ENCODE measurements at regions not wholly inside any gene's neighbourhood (a gene's known extent, or its start where the extent isn't known, plus 50 kb on each side); places are given as distances from the start of the nearest gene placed in this dataset.

DNA sequence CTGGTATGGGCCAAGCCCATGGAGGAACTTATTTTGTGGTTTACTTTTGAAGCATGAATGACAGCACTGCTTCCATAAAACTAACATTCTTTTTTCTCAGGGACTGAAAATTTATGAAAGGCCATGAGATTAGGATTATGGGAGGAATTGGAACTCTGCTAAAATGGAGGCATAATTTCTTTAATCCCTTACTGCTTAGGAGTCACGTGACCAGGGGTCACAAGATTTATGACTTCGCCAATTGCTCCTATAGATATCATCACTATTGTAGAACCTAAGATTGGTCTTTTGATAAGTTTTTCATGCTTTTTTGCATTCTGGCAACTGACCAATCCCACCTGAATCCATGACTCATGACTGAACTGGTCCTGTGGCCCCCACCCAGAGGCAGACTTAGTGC, 495.7 kb upstream of the VRK2 start:
- H3K9me3 ChIP-seq (replicated peaks in 1 of 3): no peaks in the 10 kb centered on the region
- intact Hi-C loops (cut with DNase I): no loop called here
- WGBS, 4 donors: 29 to 54% (median 34%) methylated on average over 2 of the region's 2 CpGs
- no peak for DNase-seq
- no peaks in the 10 kb centered on the region for H3K27me3 ChIP-seq
- H3K4me1 ChIP-seq (replicated peaks in 1 of 2): no peaks in the 10 kb centered on the region
- TF ChIP-seq, protein P1, sequence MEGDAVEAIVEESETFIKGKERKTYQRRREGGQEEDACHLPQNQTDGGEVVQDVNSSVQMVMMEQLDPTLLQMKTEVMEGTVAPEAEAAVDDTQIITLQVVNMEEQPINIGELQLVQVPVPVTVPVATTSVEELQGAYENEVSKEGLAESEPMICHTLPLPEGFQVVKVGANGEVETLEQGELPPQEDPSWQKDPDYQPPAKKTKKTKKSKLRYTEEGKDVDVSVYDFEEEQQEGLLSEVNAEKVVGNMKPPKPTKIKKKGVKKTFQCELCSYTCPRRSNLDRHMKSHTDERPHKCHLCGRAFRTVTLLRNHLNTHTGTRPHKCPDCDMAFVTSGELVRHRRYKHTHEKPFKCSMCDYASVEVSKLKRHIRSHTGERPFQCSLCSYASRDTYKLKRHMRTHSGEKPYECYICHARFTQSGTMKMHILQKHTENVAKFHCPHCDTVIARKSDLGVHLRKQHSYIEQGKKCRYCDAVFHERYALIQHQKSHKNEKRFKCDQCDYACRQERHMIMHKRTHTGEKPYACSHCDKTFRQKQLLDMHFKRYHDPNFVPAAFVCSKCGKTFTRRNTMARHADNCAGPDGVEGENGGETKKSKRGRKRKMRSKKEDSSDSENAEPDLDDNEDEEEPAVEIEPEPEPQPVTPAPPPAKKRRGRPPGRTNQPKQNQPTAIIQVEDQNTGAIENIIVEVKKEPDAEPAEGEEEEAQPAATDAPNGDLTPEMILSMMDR (IDR thresholded peaks at IDR 0.05): no peak
- TF ChIP-seq POLR2A (IDR thresholded peaks at IDR 0.05): no peak
- no peak overlapping the region for H3K27ac ChIP-seq
- no peaks in the 10 kb centered on the region for H3K36me3 ChIP-seq (replicated peaks in 1 of 2)
- no peak overlapping the region for H3K4me3 ChIP-seq

DNA sequence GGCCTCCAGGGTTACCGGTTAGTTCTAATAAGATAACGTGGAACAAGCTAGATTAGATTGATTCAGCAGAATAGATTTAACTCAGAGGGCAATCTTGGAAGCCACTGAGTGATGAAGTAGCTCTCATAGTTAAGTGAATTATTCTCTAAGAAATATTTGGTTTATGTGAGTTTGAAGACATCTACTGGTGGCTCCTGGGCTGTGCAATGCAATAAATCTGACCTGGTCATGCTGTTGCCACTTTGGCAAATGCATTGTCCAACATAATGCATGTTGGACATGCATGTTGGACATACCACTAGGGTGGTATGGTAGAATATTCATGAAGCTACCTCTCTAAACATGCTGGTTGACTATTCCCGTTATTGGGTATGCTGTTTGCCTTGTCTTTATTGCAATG, 493.7 kb upstream of the VRK2 start:
- intact Hi-C loops (cut with DNase I): no loop called here
- H3K4me1 ChIP-seq (replicated peaks in 1 of 2): no peaks in the 10 kb centered on the region
- H3K4me3 ChIP-seq: no peak overlapping the region
- TF ChIP-seq POLR2A (IDR thresholded peaks at IDR 0.05): no peak
- TF ChIP-seq, protein P1 (IDR thresholded peaks at IDR 0.05): no peak
- no peak overlapping the region for H3K27ac ChIP-seq
- no peaks in the 10 kb centered on the region for H3K9me3 ChIP-seq (replicated peaks in 1 of 3)
- no peak for DNase-seq
- H3K36me3 ChIP-seq (replicated peaks in 1 of 2): no peaks in the 10 kb centered on the region
- 79 to 84% (median 82%) methylated on average over 3 of the region's 3 CpGs for WGBS, 4 donors
- no peaks in the 10 kb centered on the region for H3K27me3 ChIP-seq

DNA sequence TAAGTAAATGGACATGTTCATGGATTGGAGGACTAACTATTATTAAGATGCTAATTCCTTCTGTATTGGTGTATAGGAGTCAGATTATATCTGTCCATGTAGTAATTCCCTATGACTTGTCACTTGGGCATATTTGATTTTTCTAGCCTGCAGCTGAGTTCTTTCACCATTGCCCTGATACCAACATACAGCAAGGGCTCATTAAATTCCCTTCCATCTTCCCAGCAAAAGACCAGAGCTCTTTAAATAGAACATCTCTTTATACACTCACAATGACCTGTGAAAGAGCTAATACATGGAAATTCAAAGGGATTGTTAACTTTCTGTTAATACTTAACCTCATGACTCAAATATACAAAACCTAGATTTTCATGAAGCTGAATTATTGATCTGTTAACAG, 492.3 kb upstream of the VRK2 start:
- no peaks in the 10 kb centered on the region for H3K4me1 ChIP-seq (replicated peaks in 1 of 2)
- no peak overlapping the region for H3K27ac ChIP-seq
- TF ChIP-seq, protein P1 (IDR thresholded peaks at IDR 0.05): no peak
- TF ChIP-seq POLR2A (IDR thresholded peaks at IDR 0.05): no peak
- intact Hi-C loops (cut with DNase I): no loop called here
- no peak overlapping the region for H3K4me3 ChIP-seq
- H3K27me3 ChIP-seq: no peaks in the 10 kb centered on the region
- H3K9me3 ChIP-seq (replicated peaks in 1 of 3): no peaks in the 10 kb centered on the region
- no peak for DNase-seq
- no peaks in the 10 kb centered on the region for H3K36me3 ChIP-seq (replicated peaks in 1 of 2)

DNA sequence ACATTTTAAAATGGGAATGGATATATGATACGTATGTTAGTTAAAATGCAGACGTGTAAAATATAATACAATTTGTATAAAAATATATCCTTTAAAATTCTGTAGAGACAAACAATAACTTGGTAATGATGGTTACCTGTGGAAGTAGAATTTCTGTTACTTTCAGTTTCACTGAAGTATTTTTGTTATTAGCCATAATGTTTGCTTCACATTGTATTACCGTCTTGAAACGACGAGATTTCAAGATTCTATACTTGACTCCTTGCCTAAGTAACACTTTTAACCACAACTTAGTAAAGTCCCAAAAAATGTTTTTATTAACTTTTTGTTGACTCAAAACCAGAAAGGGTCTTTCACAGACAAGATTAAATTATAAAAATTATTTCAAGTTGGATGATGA, 488.3 kb upstream of the VRK2 start:
- H3K36me3 ChIP-seq (replicated peaks in 1 of 2): no peaks in the 10 kb centered on the region
- intact Hi-C loops (cut with DNase I): no loop called here
- no peak for DNase-seq
- no peak overlapping the region for H3K4me3 ChIP-seq
- TF ChIP-seq POLR2A (IDR thresholded peaks at IDR 0.05): no peak
- TF ChIP-seq, protein P1 (IDR thresholded peaks at IDR 0.05): no peak
- WGBS, 4 donors: 75 to 93% (median 89%) methylated on average over 5 of the region's 5 CpGs
- H3K9me3 ChIP-seq (replicated peaks in 1 of 3): no peaks in the 10 kb centered on the region
- H3K27me3 ChIP-seq: no peaks in the 10 kb centered on the region
- no peak overlapping the region for H3K27ac ChIP-seq
- H3K4me1 ChIP-seq (replicated peaks in 1 of 2): no peaks in the 10 kb centered on the region
